Glutamatergic neuron (in vitro differentiated cells): ENCODE measurements at regions not wholly inside any gene's neighbourhood (a gene's known extent, or its start where the extent isn't known, plus 50 kb on each side); places are given as distances from the start of the nearest gene placed in this dataset.
A peak's percentile ranks its signal among the peaks of the same experiment; 100 is the strongest.

ENCODE experiments used
- DNase-seq: peaks from one replicate; pipeline ENCODE4 v3.0.0; 2022
- H3K27ac Mint-ChIP-seq: one replicate; pipeline ENCODE4 v1.8.0; 2020; ENCODE audit warnings: mild to moderate bottlenecking, mixed read lengths, inconsistent platforms; ENCODE audit not compliant: unreplicated experiment
- H3K27me3 Mint-ChIP-seq: one replicate; pipeline ENCODE4 v1.8.0; 2020; ENCODE audit warnings: mild to moderate bottlenecking, moderate library complexity, mixed read lengths, inconsistent platforms; ENCODE audit not compliant: unreplicated experiment
- H3K36me3 Mint-ChIP-seq: one replicate; pipeline ENCODE4 v1.8.0; 2020; ENCODE audit warnings: mild to moderate bottlenecking, mixed read lengths, inconsistent platforms; ENCODE audit not compliant: unreplicated experiment
- H3K4me1 Mint-ChIP-seq: one replicate; pipeline ENCODE4 v1.8.0; 2020; ENCODE audit warnings: mild to moderate bottlenecking, low read depth, mixed read lengths, inconsistent platforms; ENCODE audit not compliant: unreplicated experiment
- H3K4me3 Mint-ChIP-seq: one replicate; pipeline ENCODE4 v1.8.0; 2020; ENCODE audit warnings: mild to moderate bottlenecking, mixed read lengths, inconsistent platforms; ENCODE audit not compliant: unreplicated experiment
- H3K9me3 Mint-ChIP-seq: one replicate; pipeline ENCODE4 v1.8.0; 2020; ENCODE audit warnings: mild to moderate bottlenecking, moderate library complexity, mixed read lengths, inconsistent platforms; ENCODE audit not compliant: unreplicated experiment
- CTCF ChIP-seq: fragments of 200-600 bp; sonication (generic); IDR thresholded peaks from one replicate; pipeline ENCODE4 v1.5.0; 2021; ENCODE audit not compliant: partially characterized antibody, unreplicated experiment

GRCh38 chr12:46663318-46663717 lies 162.5 kb downstream of the SLC38A4 start:
- Mint-ChIP-seq H3K9me3 (no peaks in the 10 kb centered on the region), H3K27ac (no peak overlapping the region), H3K4me1 (peaks cover 23% of the 10 kb centered on the region), H3K4me3 (no peak overlapping the region), H3K36me3 (no peaks in the 10 kb centered on the region), H3K27me3 (no peaks in the 10 kb centered on the region)
- DNase-seq: no peak
- no peak for TF ChIP-seq CTCF

GRCh38 chr12:46661110-46661845 lies 164.5 kb downstream of the SLC38A4 start:
- peak; percentile 58 for TF ChIP-seq CTCF
- H3K4me1 Mint-ChIP-seq: peaks cover 25% of the 10 kb centered on the region
- H3K36me3 Mint-ChIP-seq: no peaks in the 10 kb centered on the region
- H3K9me3 Mint-ChIP-seq: no peaks in the 10 kb centered on the region
- H3K27me3 Mint-ChIP-seq: no peaks in the 10 kb centered on the region
- no peak overlapping the region for H3K27ac Mint-ChIP-seq
- no peak for DNase-seq
- no peak overlapping the region for H3K4me3 Mint-ChIP-seq

GRCh38 chr12:46660719-46661109 lies 165.1 kb downstream of the SLC38A4 start:
- Mint-ChIP-seq H3K27ac (no peak overlapping the region), H3K36me3 (no peaks in the 10 kb centered on the region), H3K4me1 (peaks cover 25% of the 10 kb centered on the region), H3K9me3 (no peaks in the 10 kb centered on the region), H3K27me3 (no peaks in the 10 kb centered on the region), H3K4me3 (no peak overlapping the region)
- no peak for DNase-seq
- TF ChIP-seq CTCF: no peak

- H3K27me3 Mint-ChIP-seq: no peaks in the 10 kb centered on the region
- no peaks in the 10 kb centered on the region for H3K36me3 Mint-ChIP-seq
- no peak overlapping the region for H3K4me3 Mint-ChIP-seq
- H3K27ac Mint-ChIP-seq: no peak overlapping the region
- no peaks in the 10 kb centered on the region for H3K9me3 Mint-ChIP-seq
- peaks cover 25% of the 10 kb centered on the region for H3K4me1 Mint-ChIP-seq
- no peak for TF ChIP-seq CTCF
- DNase-seq: no peak
Observed at GRCh38 chr12:46660276-46660675, 165.5 kb downstream of the SLC38A4 start.

GRCh38 chr12:46659824-46660223 lies 166.0 kb downstream of the SLC38A4 start:
- TF ChIP-seq CTCF: no peak
- no peaks in the 10 kb centered on the region for H3K9me3 Mint-ChIP-seq
- no peaks in the 10 kb centered on the region for H3K36me3 Mint-ChIP-seq
- peaks cover 25% of the 10 kb centered on the region for H3K4me1 Mint-ChIP-seq
- no peaks in the 10 kb centered on the region for H3K27me3 Mint-ChIP-seq
- no peak overlapping the region for H3K4me3 Mint-ChIP-seq
- DNase-seq: no peak
- no peak overlapping the region for H3K27ac Mint-ChIP-seq
